Stomach (tissue), 4 donors: ENCODE measurements at regions not wholly inside any gene's neighbourhood (a gene's known extent, or its start where the extent isn't known, plus 50 kb on each side); places are given as distances from the start of the nearest gene placed in this dataset.

ENCODE experiments used
- CTCF ChIP-seq, 7 experiments: fragments of 450-650 bp in 4 of 7; fragments of 200-600 bp in 3 of 7; sonication (generic) in 3 of 7; IDR thresholded peaks; one replicate each; pipeline ENCODE4 v1.5.1; 2016 to 2019; ENCODE audit warnings: antibody characterized with exemption in 7 of 7, control low read depth in 2 of 7, mild to moderate bottlenecking in 1 of 7
- EP300 ChIP-seq: sonication (generic); formaldehyde crosslinking; IDR thresholded peaks from one replicate; pipeline ENCODE4 v1.6.1; 2017; ENCODE audit warnings: antibody characterized with exemption
- POLR2A ChIP-seq, 4 donors: fragments of 450-650 bp; IDR thresholded peaks; one replicate each; pipeline ENCODE4 v1.6.1; 2016; ENCODE audit warnings: antibody characterized with exemption in 4 of 4, control low read depth in 2 of 4, mild to moderate bottlenecking in 1 of 4, moderate library complexity in 1 of 4
- POLR2AphosphoS5 ChIP-seq, 3 donors: sonication (generic); formaldehyde crosslinking; IDR thresholded peaks; one replicate each; pipeline ENCODE4 v1.6.1; 2016; ENCODE audit warnings: antibody characterized with exemption in 3 of 3

- no peak for TF ChIP-seq CTCF (IDR thresholded peaks at IDR 0.05)
- TF ChIP-seq EP300: no peak
- no peak for TF ChIP-seq POLR2AphosphoS5 (IDR thresholded peaks at IDR 0.05)
- TF ChIP-seq POLR2A (IDR thresholded peaks at IDR 0.05): no peak
These were observed 418.6 kb downstream of the TRIB2 start for GRCh38 chr2:13135369-13135768.
